ENCODE measurements at regions not wholly inside any gene's neighbourhood (a gene's known extent, or its start where the extent isn't known, plus 50 kb on each side); places are given as distances from the start of the nearest gene placed in this dataset.

DNA sequence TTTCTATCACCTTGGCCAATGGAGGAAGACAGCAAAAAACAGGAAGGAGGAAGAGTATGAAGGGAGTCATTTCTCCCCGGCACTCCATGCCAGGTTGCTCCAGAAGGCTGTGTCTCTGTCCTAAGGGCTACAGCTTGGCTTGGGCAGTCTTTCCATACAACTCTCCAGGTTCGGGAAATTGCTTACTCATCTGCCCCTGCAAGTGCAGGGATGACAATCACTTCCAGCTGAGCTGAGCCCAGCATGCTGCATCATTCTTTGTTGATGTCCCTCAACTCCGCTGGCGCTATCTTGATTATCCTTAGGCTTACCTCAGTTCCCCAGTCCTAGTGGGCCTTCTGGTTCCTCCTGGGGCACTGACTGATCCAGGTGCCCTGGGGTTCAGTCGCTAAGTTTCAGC, 86.9 kb upstream of the COPS8 start:
- no peak for TF ChIP-seq GATA3 (IDR thresholded peaks at IDR 0.05; ENCODE audit: low read depth, low read length)
- TF ChIP-seq GATA2 (IDR thresholded peaks at IDR 0.05; ENCODE audit: low read depth, low read length), result no peak

Data from SH-SY5Y (cell line).